ENCODE measurements at regions not wholly inside any gene's neighbourhood (a gene's known extent, or its start where the extent isn't known, plus 50 kb on each side); places are given as distances from the start of the nearest gene placed in this dataset.

GRCh38 chr13:80528733-80529132 is 187.8 kb upstream of the SPRY2 start:
- Histone ChIP-seq H3K27ac (ENCODE audit: low read depth) (no peak overlapping the region), H3K27me3 (ENCODE audit: insufficient read depth) (no peaks in the 10 kb centered on the region)
- no peaks in the 10 kb centered on the region for H3K36me3 Mint-ChIP-seq (ENCODE audit: low read depth)

More at GRCh38 chr13:80528733-80529132, 187.8 kb upstream of the SPRY2 start:
- Histone ChIP-seq H3K9me2 (ENCODE audit: insufficient read depth) (no peaks in the 10 kb centered on the region), H3K4me2 (no peak overlapping the region), H3K36me3 (ENCODE audit: insufficient read depth) (no peaks in the 10 kb centered on the region), H3K4me1 (ENCODE audit: insufficient read depth) (no peaks in the 10 kb centered on the region), H3F3A (replicated peaks; ENCODE audit: low read depth) (no peaks in the 10 kb centered on the region), H2AFZ (no peak overlapping the region), H3K79me2 (replicated peaks; ENCODE audit: insufficient read depth) (no peaks in the 10 kb centered on the region), H4K20me1 (replicated peaks; ENCODE audit: insufficient read depth) (no peaks in the 10 kb centered on the region), H3K4me3 (no peak overlapping the region)
- H3K4me3 Mint-ChIP-seq = no peak overlapping the region
- TF ChIP-seq REST (IDR thresholded peaks at IDR 0.05; ENCODE audit: unreplicated experiment) (no peak), ZNF331 (CRISPR knock-in tag; IDR thresholded peaks at IDR 0.05; ENCODE audit: low read depth) (no peak), CTCF (conservative IDR thresholded peaks at IDR 0.05; ENCODE audit: low read depth in 2 of 2) (no peak), ZNF462 (CRISPR knock-in tag; IDR thresholded peaks at IDR 0.05) (no peak)
- H3K27ac Mint-ChIP-seq = no peak overlapping the region
- H3K4me1 Mint-ChIP-seq = no peaks in the 10 kb centered on the region
- H3K9me3 Mint-ChIP-seq = no peaks in the 10 kb centered on the region
- no peaks in the 10 kb centered on the region for H3K27me3 Mint-ChIP-seq (ENCODE audit: insufficient read depth, low read depth, poor library complexity)
- ATAC-seq = no peak
- DNase-seq (ENCODE audit: low spot score) = no peak
